Right lobe of liver (tissue), 4 donors: ENCODE measurements at regions not wholly inside any gene's neighbourhood (a gene's known extent, or its start where the extent isn't known, plus 50 kb on each side); places are given as distances from the start of the nearest gene placed in this dataset.

Experiments used
- CTCF ChIP-seq, 4 donors: fragments of 200-600 bp in 3 of 4; fragments of 450-650 bp in 1 of 4; IDR thresholded peaks; one replicate each; pipeline versions ENCODE4 v1.5.1 to v1.8.0; 2016 to 2022; ENCODE audit warnings: antibody characterized with exemption in 4 of 4, mild to moderate bottlenecking in 2 of 4
- POLR2A ChIP-seq: fragments of 450-650 bp; IDR thresholded peaks from one replicate; pipeline ENCODE4 v1.6.1; 2017; ENCODE audit warnings: antibody characterized with exemption, mild to moderate bottlenecking
- donor health status: DM: no; HTN: no; CAD: no.
- donor health status: DM: no; HTN: no; CAD: no.
- donor health status: DM: no; HTN: yes; CAD: no.

- TF ChIP-seq CTCF (IDR thresholded peaks at IDR 0.05) (no peak), POLR2A (no peak)
These were observed 234.5 kb downstream of the EMP1 start for GRCh38 chr12:13431041-13431440.
